Osteocyte (in vitro differentiated cells): ENCODE measurements at regions not wholly inside any gene's neighbourhood (a gene's known extent, or its start where the extent isn't known, plus 50 kb on each side); places are given as distances from the start of the nearest gene placed in this dataset.

Experiments used
- DNase-seq: peaks from one replicate; pipeline ENCODE4 v3.0.0; 2021; ENCODE audit warnings: mixed read lengths; ENCODE audit not compliant: unreplicated experiment; ENCODE audit errors: extremely low spot score
- H3K27ac Mint-ChIP-seq: one replicate; pipeline ENCODE4 v1.8.0; 2021; ENCODE audit warnings: mild to moderate bottlenecking, mixed read lengths; ENCODE audit not compliant: unreplicated experiment
- H3K27me3 Mint-ChIP-seq: one replicate; pipeline ENCODE4 v1.8.0; 2021; ENCODE audit warnings: mixed read lengths; ENCODE audit not compliant: unreplicated experiment
- H3K36me3 Mint-ChIP-seq: one replicate; pipeline ENCODE4 v1.8.0; 2021; ENCODE audit warnings: mixed read lengths; ENCODE audit not compliant: unreplicated experiment
- H3K4me1 Mint-ChIP-seq: one replicate; pipeline ENCODE4 v1.8.0; 2021; ENCODE audit warnings: mixed read lengths; ENCODE audit not compliant: unreplicated experiment
- H3K4me3 Mint-ChIP-seq: one replicate; pipeline ENCODE4 v1.8.0; 2021; ENCODE audit warnings: mild to moderate bottlenecking, moderate library complexity, mixed read lengths; ENCODE audit not compliant: unreplicated experiment
- H3K9me3 Mint-ChIP-seq: one replicate; pipeline ENCODE4 v1.8.0; 2021; ENCODE audit warnings: mixed read lengths; ENCODE audit not compliant: unreplicated experiment
- TF ChIP-seq, protein P1 (sequence below): fragments of 200-600 bp; sonication (generic); IDR thresholded peaks from 2 replicates; pipeline ENCODE4 v1.5.0; 2021; ENCODE audit warnings: antibody characterized with exemption, mild to moderate bottlenecking, moderate library complexity

DNA sequence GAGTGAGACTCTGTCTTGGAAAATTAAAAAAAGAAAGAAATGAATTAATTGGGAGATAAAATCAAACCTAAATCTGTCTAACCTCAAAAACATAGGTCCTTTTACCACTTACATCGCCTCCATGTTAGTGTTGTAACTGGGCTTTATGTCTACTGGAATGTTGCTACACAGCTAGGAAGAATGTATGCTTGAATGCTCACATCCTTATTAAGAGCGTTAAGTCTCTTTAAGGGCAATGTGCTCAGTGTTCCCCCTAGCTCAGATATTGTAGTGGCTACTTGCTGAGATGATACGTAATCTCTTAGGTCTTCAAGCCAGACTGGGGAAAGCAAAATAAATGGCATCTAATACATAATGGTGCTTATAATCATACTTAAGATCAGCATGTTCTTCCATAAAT is 1072.8 kb downstream of the PDHA2 start:
- TF ChIP-seq, protein P1, sequence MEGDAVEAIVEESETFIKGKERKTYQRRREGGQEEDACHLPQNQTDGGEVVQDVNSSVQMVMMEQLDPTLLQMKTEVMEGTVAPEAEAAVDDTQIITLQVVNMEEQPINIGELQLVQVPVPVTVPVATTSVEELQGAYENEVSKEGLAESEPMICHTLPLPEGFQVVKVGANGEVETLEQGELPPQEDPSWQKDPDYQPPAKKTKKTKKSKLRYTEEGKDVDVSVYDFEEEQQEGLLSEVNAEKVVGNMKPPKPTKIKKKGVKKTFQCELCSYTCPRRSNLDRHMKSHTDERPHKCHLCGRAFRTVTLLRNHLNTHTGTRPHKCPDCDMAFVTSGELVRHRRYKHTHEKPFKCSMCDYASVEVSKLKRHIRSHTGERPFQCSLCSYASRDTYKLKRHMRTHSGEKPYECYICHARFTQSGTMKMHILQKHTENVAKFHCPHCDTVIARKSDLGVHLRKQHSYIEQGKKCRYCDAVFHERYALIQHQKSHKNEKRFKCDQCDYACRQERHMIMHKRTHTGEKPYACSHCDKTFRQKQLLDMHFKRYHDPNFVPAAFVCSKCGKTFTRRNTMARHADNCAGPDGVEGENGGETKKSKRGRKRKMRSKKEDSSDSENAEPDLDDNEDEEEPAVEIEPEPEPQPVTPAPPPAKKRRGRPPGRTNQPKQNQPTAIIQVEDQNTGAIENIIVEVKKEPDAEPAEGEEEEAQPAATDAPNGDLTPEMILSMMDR = no peak
- Mint-ChIP-seq H3K36me3 (no peaks in the 10 kb centered on the region), H3K4me1 (peaks cover 4% of the 10 kb centered on the region), H3K9me3 (no peaks in the 10 kb centered on the region), H3K4me3 (no peak overlapping the region), H3K27ac (no peak overlapping the region), H3K27me3 (peaks cover 8% of the 10 kb centered on the region)
- no peak for DNase-seq

DNA sequence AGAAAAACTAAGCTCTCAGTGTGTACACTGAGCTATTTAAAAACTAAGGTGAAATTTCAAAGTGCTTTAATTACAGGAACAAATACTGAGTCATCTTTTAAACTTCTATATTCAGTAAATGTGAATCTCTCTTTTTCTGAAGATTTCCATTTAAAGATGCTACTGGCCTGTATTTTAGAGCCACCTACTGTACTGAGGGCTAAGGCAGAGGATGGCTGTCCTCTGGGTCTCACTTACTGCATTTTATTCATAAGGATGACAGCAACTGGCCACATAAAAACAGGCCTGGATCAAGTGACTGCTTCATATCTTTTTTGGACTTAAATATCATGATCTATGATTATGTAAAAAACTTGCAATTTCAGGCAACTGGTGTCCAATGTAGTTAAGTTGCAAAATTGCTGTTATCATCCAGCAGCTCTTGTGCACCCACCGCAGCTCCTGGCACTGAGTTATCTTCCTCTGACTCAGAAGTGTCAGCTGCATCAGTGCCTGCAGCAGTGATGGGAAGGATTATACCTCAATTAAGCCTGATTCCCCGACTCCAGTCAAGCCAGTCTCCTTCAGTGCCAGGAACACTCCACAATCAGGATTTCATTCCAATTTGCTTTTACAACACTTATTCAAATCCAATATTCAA is 1073.7 kb downstream of the PDHA2 start:
- Mint-ChIP-seq H3K9me3 (no peaks in the 10 kb centered on the region), H3K36me3 (no peaks in the 10 kb centered on the region), H3K27me3 (peaks cover 8% of the 10 kb centered on the region), H3K27ac (no peak overlapping the region), H3K4me3 (no peak overlapping the region), H3K4me1 (peaks cover 4% of the 10 kb centered on the region)
- no peak for DNase-seq
- TF ChIP-seq, protein P1 = no peak

DNA sequence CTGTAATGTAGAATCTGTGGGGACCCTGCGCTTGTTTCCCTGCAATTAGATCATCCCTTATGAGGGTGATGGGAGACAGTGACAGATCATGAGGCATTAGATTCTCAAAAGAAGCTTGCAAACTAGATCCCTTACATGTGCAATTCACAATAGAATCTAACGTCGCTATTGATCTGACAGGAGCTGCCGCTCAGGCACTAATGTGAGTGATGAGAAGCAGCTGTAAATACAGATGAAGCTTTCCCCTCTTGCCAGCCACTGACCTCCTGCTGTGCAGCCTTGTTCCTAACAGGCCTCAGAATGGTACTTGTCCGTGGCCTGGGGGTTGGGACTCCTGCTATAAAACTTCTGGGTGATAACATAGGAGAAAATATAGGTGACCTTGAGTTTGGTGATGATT is 1076.8 kb downstream of the PDHA2 start:
- TF ChIP-seq, protein P1 = no peak
- H3K9me3 Mint-ChIP-seq = peaks cover 7% of the 10 kb centered on the region
- H3K4me1 Mint-ChIP-seq = peaks cover 4% of the 10 kb centered on the region
- H3K36me3 Mint-ChIP-seq = no peaks in the 10 kb centered on the region
- no peak overlapping the region for H3K27ac Mint-ChIP-seq
- no peak for DNase-seq
- peaks cover 10% of the 10 kb centered on the region for H3K27me3 Mint-ChIP-seq
- H3K4me3 Mint-ChIP-seq = no peak overlapping the region

DNA sequence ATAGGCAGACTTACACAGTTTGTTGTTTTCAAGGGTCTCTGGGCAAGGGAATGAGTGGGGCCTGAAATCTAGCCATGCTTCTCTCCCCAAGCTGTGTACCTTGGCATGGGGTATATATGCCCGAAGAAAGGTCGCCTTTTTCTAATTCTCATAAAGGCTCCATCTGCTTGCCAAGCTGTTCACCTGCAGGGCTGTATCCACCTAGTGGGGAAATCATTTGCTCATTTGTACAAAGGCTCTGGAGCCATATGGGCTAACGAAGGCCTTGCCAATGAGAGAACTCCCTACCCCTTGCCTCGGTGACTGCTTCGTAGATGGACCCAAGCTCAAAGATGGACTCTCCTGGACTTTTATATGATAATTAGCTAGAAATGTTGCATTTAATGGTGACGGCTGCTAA is 1097.0 kb downstream of the PDHA2 start:
- DNase-seq = no peak
- H3K4me3 Mint-ChIP-seq = no peak overlapping the region
- H3K9me3 Mint-ChIP-seq = no peaks in the 10 kb centered on the region
- H3K4me1 Mint-ChIP-seq = no peaks in the 10 kb centered on the region
- peaks cover 3% of the 10 kb centered on the region for H3K27me3 Mint-ChIP-seq
- TF ChIP-seq, protein P1 = no peak
- no peak overlapping the region for H3K27ac Mint-ChIP-seq
- no peaks in the 10 kb centered on the region for H3K36me3 Mint-ChIP-seq

DNA sequence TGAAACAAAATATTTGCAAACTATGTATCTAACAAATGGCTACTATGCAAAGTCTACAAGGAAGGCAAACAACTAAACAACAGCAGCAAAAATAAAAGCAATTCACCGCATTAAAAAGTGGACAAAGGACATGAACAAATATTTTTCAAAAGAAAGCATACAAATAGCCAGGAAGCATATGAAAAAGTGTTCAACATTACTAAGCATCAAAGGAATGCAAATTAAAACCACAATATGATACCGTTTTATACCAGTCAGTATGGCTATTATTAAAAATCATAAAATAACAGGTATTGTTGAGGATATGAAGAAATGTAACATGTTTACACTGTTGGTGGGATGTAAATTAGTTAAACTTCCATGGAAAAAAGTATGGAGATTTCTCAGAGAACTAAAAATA is 1106.7 kb downstream of the PDHA2 start:
- H3K36me3 Mint-ChIP-seq = no peaks in the 10 kb centered on the region
- H3K9me3 Mint-ChIP-seq = peaks cover 4% of the 10 kb centered on the region
- H3K4me1 Mint-ChIP-seq = no peaks in the 10 kb centered on the region
- no peak for DNase-seq
- H3K27ac Mint-ChIP-seq = no peak overlapping the region
- TF ChIP-seq, protein P1 = no peak
- H3K27me3 Mint-ChIP-seq = peaks cover 7% of the 10 kb centered on the region
- H3K4me3 Mint-ChIP-seq = no peak overlapping the region
